ENCODE measurements at regions not wholly inside any gene's neighbourhood (a gene's known extent, or its start where the extent isn't known, plus 50 kb on each side); places are given as distances from the start of the nearest gene placed in this dataset.

GRCh38 chr5:75965292-75965691, 117.9 kb upstream of the SV2C start:
- Mint-ChIP-seq H3K4me1 (no peaks in the 10 kb centered on the region), H3K9me3 (peaks cover 11% of the 10 kb centered on the region), H3K4me3 (no peak overlapping the region), H3K27ac (no peak overlapping the region), H3K36me3 (no peaks in the 10 kb centered on the region), H3K27me3 (peaks cover 9% of the 10 kb centered on the region)
- no peak for DNase-seq
- CTCF ChIA-PET = no interaction called here

- H3K27me3 Mint-ChIP-seq = peaks cover 9% of the 10 kb centered on the region
- H3K27ac Mint-ChIP-seq = no peak overlapping the region
- no peak overlapping the region for H3K4me3 Mint-ChIP-seq
- no peaks in the 10 kb centered on the region for H3K36me3 Mint-ChIP-seq
- CTCF ChIA-PET = no interaction called here
- no peaks in the 10 kb centered on the region for H3K4me1 Mint-ChIP-seq
- no peak for DNase-seq
- H3K9me3 Mint-ChIP-seq = peaks cover 8% of the 10 kb centered on the region
These were observed 119.2 kb upstream of the SV2C start for GRCh38 chr5:75964008-75964407.

- H3K36me3 Mint-ChIP-seq = no peaks in the 10 kb centered on the region
- CTCF ChIA-PET = no interaction called here
- H3K27ac Mint-ChIP-seq = no peak overlapping the region
- peaks cover 9% of the 10 kb centered on the region for H3K27me3 Mint-ChIP-seq
- DNase-seq = no peak
- no peaks in the 10 kb centered on the region for H3K4me1 Mint-ChIP-seq
- H3K9me3 Mint-ChIP-seq = peaks cover 4% of the 10 kb centered on the region
- H3K4me3 Mint-ChIP-seq = no peak overlapping the region
These were observed 119.6 kb upstream of the SV2C start for GRCh38 chr5:75963554-75963953.

GRCh38 chr5:75961818-75962217, 121.4 kb upstream of the SV2C start:
- no peak for DNase-seq
- Mint-ChIP-seq H3K36me3 (no peaks in the 10 kb centered on the region), H3K4me3 (no peak overlapping the region), H3K27ac (no peak overlapping the region), H3K27me3 (peaks cover 9% of the 10 kb centered on the region), H3K9me3 (no peaks in the 10 kb centered on the region), H3K4me1 (no peaks in the 10 kb centered on the region)
- CTCF ChIA-PET = no interaction called here

GRCh38 chr5:75960129-75960528, 123.1 kb upstream of the SV2C start:
- Mint-ChIP-seq H3K36me3 (no peaks in the 10 kb centered on the region), H3K4me3 (no peak overlapping the region), H3K27me3 (peaks cover 9% of the 10 kb centered on the region), H3K9me3 (no peaks in the 10 kb centered on the region), H3K4me1 (no peaks in the 10 kb centered on the region), H3K27ac (no peak overlapping the region)
- no peak for DNase-seq
- CTCF ChIA-PET = no interaction called here

- H3K27me3 Mint-ChIP-seq = peaks cover 6% of the 10 kb centered on the region
- H3K9me3 Mint-ChIP-seq = no peaks in the 10 kb centered on the region
- H3K4me3 Mint-ChIP-seq = no peak overlapping the region
- H3K27ac Mint-ChIP-seq = no peak overlapping the region
- no peaks in the 10 kb centered on the region for H3K36me3 Mint-ChIP-seq
- no peaks in the 10 kb centered on the region for H3K4me1 Mint-ChIP-seq
- DNase-seq = no peak
- CTCF ChIA-PET = no interaction called here
These were observed 130.2 kb upstream of the SV2C start for GRCh38 chr5:75952963-75953362.

GRCh38 chr5:75952291-75952690, 130.9 kb upstream of the SV2C start:
- CTCF ChIA-PET = no interaction called here
- Mint-ChIP-seq H3K4me1 (no peaks in the 10 kb centered on the region), H3K36me3 (no peaks in the 10 kb centered on the region)

GRCh38 chr5:75951716-75952115, 131.5 kb upstream of the SV2C start:
- CTCF ChIA-PET = no interaction called here
- H3K4me1 Mint-ChIP-seq = no peaks in the 10 kb centered on the region
- no peak for DNase-seq

More at GRCh38 chr5:75952291-75952690, 130.9 kb upstream of the SV2C start:
- Mint-ChIP-seq H3K27me3 (peaks cover 8% of the 10 kb centered on the region), H3K27ac (no peak overlapping the region), H3K4me3 (no peak overlapping the region), H3K9me3 (no peaks in the 10 kb centered on the region)
- DNase-seq = no peak

GRCh38 chr5:75951158-75951557, 132.0 kb upstream of the SV2C start:
- CTCF ChIA-PET = no interaction called here
- no peak overlapping the region for H3K4me3 Mint-ChIP-seq
- no peaks in the 10 kb centered on the region for H3K36me3 Mint-ChIP-seq
- no peaks in the 10 kb centered on the region for H3K4me1 Mint-ChIP-seq
- H3K9me3 Mint-ChIP-seq = no peaks in the 10 kb centered on the region
- no peak overlapping the region for H3K27ac Mint-ChIP-seq
- H3K27me3 Mint-ChIP-seq = peaks cover 10% of the 10 kb centered on the region
- no peak for DNase-seq

More at GRCh38 chr5:75951716-75952115, 131.5 kb upstream of the SV2C start:
- Mint-ChIP-seq H3K9me3 (no peaks in the 10 kb centered on the region), H3K27ac (no peak overlapping the region), H3K27me3 (peaks cover 10% of the 10 kb centered on the region), H3K36me3 (no peaks in the 10 kb centered on the region), H3K4me3 (no peak overlapping the region)

GRCh38 chr5:75948438-75948837, 134.7 kb upstream of the SV2C start:
- Mint-ChIP-seq H3K27me3 (peaks cover 10% of the 10 kb centered on the region), H3K36me3 (no peaks in the 10 kb centered on the region), H3K4me3 (no peak overlapping the region), H3K4me1 (no peaks in the 10 kb centered on the region), H3K27ac (no peak overlapping the region), H3K9me3 (no peaks in the 10 kb centered on the region)
- CTCF ChIA-PET = no interaction called here
- no peak for DNase-seq

GRCh38 chr5:75940418-75940817, 142.8 kb upstream of the SV2C start:
- CTCF ChIA-PET = no interaction called here
- H3K4me3 Mint-ChIP-seq = no peak overlapping the region

GRCh38 chr5:75935572-75935971, 147.6 kb upstream of the SV2C start:
- H3K36me3 Mint-ChIP-seq = no peaks in the 10 kb centered on the region
- no peak overlapping the region for H3K4me3 Mint-ChIP-seq
- CTCF ChIA-PET = no interaction called here
- H3K4me1 Mint-ChIP-seq = no peaks in the 10 kb centered on the region
- H3K27ac Mint-ChIP-seq = no peak overlapping the region
- H3K27me3 Mint-ChIP-seq = peaks cover 4% of the 10 kb centered on the region
- DNase-seq = no peak
- H3K9me3 Mint-ChIP-seq = no peaks in the 10 kb centered on the region

More at GRCh38 chr5:75940418-75940817, 142.8 kb upstream of the SV2C start:
- H3K27ac Mint-ChIP-seq = no peak overlapping the region
- DNase-seq = no peak
- no peaks in the 10 kb centered on the region for H3K36me3 Mint-ChIP-seq
- H3K27me3 Mint-ChIP-seq = no peaks in the 10 kb centered on the region
- no peaks in the 10 kb centered on the region for H3K4me1 Mint-ChIP-seq
- H3K9me3 Mint-ChIP-seq = no peaks in the 10 kb centered on the region

- Mint-ChIP-seq H3K27ac (no peak overlapping the region), H3K4me3 (no peak overlapping the region), H3K36me3 (no peaks in the 10 kb centered on the region), H3K27me3 (peaks cover 8% of the 10 kb centered on the region), H3K9me3 (no peaks in the 10 kb centered on the region), H3K4me1 (no peaks in the 10 kb centered on the region)
- CTCF ChIA-PET = no interaction called here
- DNase-seq = no peak
These were observed 149.7 kb upstream of the SV2C start for GRCh38 chr5:75933489-75933888.

- no peak for DNase-seq
- Mint-ChIP-seq H3K4me1 (no peaks in the 10 kb centered on the region), H3K9me3 (no peaks in the 10 kb centered on the region), H3K36me3 (no peaks in the 10 kb centered on the region), H3K27me3 (peaks cover 8% of the 10 kb centered on the region), H3K27ac (no peak overlapping the region), H3K4me3 (no peak overlapping the region)
- CTCF ChIA-PET = no interaction called here
These were observed 152.0 kb upstream of the SV2C start for GRCh38 chr5:75931175-75931574.

- H3K4me3 Mint-ChIP-seq = no peak overlapping the region
- CTCF ChIA-PET = no interaction called here
- peaks cover 14% of the 10 kb centered on the region for H3K27me3 Mint-ChIP-seq
- no peak overlapping the region for H3K27ac Mint-ChIP-seq
- no peaks in the 10 kb centered on the region for H3K36me3 Mint-ChIP-seq
- no peaks in the 10 kb centered on the region for H3K4me1 Mint-ChIP-seq
- DNase-seq = no peak
- H3K9me3 Mint-ChIP-seq = no peaks in the 10 kb centered on the region
These were observed 154.2 kb upstream of the SV2C start for GRCh38 chr5:75928992-75929391.

- H3K4me1 Mint-ChIP-seq = no peaks in the 10 kb centered on the region
- H3K36me3 Mint-ChIP-seq = no peaks in the 10 kb centered on the region
- no peak overlapping the region for H3K27ac Mint-ChIP-seq
- CTCF ChIA-PET = no interaction called here
- H3K27me3 Mint-ChIP-seq = peaks cover 6% of the 10 kb centered on the region
- H3K4me3 Mint-ChIP-seq = no peak overlapping the region
- no peak for DNase-seq
- H3K9me3 Mint-ChIP-seq = no peaks in the 10 kb centered on the region
These were observed 160.7 kb upstream of the SV2C start for GRCh38 chr5:75922480-75922879.
